ENCODE measurements at regions not wholly inside any gene's neighbourhood (a gene's known extent, or its start where the extent isn't known, plus 50 kb on each side); places are given as distances from the start of the nearest gene placed in this dataset.

DNA sequence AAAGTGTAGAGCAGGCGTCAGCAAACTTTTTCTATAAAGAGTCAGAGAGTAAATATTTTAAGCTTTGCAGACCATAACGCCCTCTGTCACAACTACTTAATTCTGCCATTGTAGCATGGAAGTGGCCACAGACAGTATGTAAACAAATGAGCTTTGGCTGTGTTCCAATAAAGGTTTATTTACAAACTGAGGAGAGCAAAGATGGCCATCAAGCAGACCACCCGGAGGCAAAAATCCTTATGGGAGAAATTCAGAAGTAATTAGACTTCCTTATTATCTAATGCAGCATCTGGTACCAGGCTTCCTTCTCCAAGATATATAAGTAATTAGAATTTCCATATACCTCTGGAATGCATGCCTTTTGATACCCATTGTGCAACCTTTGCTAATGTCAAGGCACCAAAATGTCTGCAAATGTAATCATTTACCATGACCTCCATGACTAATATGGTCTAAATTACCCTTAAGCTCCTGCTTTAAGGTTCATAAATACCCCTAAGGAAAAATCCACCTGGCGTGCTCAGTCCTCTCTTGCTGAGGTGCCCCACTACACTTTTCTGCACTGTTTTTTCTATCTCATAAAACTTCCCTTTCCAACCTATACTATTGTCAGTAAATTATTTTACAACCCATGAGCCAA is 377.8 kb downstream of the MATN1 start:
- DNase-seq = no peak

DNA sequence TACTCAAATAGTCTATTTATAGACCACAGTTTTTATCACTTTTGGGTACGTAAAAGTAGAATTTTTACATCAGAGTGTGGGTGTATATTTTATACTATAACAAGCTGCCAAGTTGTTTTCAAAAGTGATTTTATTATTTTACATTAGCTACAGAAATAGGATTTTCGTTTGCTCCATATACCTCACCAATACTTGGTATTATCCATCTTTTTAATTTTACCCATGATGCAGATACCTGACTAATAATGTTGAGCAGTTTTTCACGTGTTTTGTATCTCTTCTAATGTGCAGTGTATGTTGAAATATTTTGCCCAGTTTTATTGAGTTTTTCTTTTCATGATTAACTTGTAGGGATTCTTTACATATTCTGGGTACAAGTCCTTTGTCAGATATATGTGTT is 379.8 kb downstream of the MATN1 start:
- DNase-seq = no peak

DNA sequence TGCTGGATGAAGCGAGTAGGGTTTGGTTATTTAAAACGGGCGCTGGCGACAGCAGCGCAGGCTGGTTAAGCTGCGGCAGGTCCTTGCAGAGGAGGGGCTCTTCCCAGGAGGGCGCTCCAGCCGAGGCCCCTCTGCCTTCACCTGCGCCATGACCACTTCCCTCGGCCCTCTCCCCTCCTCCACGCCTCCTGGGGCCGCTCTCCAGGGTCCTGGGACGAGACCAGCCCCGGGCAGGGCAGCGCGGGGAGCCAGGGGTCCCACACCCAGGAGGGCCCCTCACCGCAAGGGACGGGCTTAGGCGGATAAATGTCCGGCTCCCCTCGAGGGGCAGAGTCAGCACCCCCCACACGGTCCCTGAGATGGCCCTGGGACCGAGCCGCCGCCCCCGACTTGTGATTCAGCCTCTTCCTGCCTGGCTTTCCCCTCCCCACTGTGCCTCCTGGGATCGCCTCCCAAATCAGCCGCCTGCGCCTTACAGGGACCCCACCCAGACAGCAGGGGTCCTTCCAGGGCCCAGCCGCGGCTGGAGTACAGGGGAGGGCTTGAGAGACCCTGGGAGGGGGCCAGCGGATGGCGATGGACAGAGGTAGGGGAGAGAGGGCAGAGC is 380.7 kb downstream of the MATN1 start:
- DNase-seq = no peak

DNA sequence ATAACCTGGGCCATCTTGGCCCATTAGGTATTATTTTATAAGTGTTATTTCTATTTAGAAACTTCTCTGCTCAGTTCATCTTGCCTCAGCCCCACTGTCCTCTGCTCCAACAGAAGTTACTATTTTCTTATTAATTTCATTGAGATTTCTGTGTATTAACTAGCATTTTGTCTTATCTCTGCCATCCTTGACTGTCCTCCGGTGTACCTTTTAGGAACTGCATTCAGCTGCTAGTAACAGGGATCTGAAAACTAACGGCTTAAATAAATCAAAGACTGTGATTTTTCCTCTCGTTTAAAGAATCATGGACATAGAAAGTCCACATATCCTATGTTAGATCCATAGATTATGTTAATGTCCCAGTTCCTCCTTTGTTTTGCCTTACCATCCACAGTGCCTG is 382.5 kb downstream of the MATN1 start:
- DNase-seq = no peak

DNA sequence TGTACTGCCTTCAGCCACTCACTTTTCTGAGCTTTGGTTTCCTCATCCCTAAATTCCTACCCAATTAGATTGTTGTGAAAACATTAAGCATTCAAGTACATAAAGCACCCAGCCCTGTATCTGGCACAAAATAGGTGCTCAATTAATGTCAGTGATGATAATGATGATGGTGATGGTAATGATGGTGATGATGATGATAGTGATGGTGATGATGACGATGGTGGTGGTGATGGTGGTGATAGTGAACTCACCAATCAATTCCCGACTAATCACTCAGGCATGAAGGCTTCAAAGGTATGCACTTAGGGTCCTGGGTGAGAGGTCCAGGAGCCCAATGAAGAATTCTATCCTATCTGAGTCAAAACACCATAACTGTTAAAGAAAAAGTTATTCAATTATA is 383.5 kb downstream of the MATN1 start:
- no peak for DNase-seq

DNA sequence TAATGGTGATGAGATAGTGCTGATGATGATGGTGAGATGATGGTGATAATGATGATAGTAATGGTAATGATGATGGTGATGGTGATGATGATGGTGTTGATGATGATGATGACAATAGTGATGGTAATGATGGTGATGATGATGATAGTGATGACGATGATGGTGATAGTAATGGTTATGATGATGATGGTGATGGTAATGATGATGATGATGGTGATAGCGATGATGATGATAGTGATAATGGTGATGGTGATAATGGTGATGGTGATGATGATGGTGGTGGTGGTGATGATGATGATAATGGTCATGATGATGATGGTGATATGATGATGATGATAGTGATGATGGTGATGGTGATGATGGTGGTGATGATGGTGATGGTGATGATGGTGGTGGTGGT is 384.6 kb downstream of the MATN1 start:
- DNase-seq = no peak

DNA sequence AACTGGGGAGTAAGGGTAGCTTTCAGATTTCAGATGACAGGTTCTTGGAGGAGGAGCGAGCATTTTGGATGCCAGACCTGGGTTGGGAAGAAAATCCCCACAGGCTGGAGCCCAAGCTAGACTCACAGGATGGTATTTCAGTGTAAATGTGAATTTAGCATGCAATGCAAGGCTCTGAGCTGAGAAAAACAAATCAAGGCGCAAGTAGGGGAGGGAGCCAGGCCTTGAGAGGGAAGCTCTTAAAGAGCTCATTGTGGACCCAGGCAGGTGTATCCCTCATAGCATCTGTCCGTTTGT is 386.1 kb downstream of the MATN1 start:
- DNase-seq = no peak

DNA sequence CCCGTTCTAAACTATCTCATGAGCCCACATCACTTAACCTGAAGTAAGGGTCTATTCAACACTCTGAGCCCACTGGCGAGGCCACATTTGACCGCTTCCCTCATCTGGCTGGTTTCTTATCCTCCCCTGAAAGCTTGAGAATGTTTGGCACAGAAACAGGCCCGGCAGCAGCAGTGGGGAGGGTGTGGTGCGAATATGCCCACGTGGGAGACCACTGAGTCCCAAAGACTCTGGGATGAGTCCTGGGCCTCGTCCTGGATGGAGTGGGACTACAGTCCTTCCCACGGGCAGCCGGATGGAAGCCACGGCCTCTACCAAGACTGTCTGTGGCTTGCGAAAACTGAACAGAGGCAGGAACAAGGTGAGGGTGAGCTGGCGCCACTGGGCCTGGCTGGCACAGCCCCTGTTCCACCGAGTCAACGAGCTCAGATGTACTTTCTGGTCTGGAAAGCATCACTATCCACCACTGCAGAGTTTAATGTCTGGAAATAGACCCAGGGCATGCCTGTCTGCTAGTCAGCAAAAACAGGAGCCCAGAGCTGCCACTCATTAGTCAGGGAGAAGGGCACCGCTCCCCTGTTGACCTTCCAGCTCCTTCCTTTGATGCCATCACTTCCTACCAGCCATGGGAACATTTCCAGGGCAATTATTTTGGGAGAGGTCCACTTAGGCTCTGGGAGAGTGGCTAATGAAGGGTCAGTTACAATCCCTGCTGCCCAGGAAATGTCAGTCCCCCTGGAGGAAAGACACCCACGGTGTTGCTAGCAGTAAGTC is 386.6 kb downstream of the MATN1 start:
- DNase-seq = no peak

DNA sequence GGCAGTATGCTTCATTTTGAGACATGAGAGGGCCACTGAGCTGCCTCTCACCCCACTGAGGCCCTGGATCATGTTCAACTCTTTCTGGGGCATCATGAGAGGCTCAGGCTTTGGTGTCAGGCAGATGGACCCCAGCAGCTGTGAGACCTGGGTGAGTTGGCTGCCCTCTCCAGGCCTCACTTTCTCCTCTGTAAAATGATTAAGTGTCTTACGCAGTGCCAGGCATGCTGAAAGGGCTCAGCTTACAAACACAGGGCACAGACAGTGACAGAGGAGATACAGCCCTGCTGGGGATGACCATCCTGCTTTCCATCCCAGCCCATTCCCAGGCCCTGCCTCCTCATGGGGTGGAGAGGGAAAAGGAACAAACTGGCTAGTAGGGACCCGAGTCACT is 387.4 kb downstream of the MATN1 start:
- no peak for DNase-seq

DNA sequence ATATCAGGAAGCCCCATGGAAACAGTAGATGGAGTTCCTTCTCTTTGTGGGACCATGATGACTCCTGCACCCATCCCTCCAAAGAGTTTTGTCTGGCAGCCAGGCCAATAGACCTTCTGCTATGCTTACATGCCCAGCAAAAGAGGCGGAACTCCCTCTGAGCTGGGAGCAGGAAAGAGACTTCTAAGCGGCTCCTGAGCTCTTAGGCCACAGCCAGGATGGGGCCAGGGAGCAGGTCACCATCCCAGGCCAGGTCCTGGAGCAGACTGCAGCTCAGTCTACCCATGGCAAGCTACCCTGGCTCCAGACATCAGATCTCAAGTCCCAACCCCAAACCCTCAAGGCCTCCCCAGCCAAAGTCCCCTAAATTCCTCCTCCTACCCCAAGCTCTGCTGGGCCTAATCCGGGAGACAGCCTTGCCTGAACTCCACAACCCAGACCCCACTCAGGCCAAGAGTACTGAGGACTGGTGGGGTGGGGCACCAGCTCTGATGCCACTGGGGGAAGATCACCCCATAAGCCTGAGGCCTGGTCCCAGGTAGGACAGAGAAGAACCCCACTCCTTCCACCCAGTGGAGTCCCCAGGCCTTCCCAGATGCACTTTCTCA is 387.9 kb downstream of the MATN1 start:
- DNase-seq = no peak

DNA sequence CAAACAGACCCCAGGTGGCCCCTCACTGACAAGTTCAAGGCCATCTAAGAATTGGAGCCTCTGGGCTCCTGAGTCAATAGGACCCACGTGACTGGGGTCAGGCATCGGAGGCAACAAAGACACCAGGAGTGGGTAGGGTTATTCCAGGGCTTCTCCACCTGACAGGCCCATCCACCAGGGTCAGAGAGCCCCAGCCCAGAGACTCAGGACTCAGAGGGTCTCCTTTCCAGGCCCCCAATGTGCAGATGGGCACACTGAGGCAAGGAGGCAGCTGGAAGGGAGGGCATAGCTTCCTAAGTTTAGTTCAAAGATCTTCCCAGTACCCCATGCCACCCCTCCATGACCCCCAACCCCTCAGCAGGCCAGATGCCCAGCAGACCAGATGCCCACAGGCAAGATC is 388.6 kb downstream of the MATN1 start:
- DNase-seq = no peak

DNA sequence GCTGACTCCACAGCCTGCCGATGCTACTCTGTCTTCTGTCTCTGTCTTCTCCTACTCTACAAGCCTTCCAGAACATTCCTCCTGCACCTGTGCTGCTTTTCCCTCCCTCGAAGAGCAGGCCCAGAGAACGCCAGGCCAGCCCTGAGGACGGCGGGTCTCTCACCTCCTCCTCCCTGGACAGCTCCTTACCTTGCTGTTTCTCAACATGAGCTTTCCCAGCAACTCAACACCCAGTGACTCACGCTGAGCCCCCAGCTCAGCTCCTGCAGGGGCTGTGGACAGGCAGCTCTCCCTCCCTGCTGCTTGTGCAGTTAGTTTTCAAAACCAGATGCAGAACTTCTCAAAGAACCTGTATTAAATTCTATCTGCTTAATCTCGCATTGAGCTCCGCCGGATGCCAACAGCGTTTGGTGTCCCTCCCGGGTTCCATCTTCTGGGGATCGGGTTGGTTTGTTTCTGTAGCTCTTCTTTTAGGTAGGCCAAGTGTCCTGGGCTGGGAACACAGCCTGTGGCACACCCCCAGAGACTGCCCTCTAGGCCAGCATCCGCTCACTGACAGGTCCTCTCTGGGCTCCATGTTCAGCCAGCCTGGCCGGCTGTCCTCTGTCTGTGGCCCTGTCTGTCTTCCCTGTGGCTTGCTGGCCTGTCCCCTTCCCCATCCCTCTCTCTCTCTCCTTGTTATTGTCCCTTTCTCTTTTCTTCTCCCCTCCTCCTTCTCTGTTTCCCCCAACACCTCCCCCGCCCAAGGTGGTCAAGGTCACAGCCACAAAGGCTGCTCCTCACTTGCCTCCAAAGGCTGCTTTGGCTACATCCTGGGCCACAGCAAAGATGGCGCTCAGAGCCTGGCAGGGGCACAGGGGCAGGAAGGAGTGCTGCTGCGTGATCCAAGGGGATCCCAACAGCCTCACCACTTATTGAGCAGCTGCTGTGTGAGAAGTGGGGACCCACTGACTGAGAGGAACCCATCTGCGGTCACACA is 391.0 kb downstream of the MATN1 start:
- no peak for DNase-seq

DNA sequence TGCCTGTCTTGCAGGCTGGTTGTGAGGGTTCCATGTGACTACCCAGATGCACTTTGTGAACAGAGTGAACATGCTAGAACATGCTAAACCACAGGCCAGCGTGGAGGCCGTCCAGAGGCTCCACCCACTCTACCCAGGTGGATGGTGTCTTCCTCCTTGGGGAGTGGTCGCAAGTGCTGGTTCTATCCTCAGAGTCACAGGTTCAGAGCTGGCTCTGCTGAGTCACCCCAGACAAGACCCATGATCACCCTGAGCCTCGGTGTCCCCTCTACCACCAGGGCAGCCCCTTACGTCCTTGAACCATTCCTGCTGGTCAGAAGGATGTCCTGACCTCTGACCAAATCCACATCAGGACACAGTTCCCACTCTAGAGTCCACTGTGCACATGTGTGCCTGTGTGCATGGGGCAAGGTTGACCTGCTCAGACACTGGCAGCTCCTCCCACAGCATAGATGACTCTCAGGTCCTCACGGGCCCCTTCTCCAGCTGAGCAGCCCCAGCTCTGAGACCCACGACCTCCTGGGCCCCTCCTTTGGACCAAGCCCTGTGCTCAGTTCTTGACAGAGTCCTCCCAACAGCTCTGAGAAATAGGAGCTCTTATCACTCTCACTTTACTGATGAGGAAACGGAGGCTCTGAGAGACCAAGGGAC is 391.8 kb downstream of the MATN1 start:
- DNase-seq = no peak

DNA sequence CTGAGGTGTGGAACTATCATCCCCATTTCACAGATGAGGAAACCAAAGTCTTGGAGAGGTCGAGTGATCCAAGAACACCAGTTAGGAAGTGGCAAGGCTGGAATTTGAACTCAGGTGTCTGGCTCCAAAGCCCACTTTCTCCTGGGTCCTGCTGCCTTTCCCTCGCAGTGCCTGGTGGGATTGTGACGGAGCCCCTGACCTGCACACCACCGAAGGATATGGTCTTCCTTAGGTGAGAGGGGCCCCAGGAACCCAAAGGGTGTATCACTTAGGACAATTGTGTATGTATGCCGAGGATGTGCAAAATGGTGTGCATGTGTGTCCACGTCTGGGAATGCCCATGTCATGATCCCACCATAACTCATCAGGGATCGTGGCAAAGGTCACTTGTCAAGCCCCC is 392.7 kb downstream of the MATN1 start:
- no peak for DNase-seq

DNA sequence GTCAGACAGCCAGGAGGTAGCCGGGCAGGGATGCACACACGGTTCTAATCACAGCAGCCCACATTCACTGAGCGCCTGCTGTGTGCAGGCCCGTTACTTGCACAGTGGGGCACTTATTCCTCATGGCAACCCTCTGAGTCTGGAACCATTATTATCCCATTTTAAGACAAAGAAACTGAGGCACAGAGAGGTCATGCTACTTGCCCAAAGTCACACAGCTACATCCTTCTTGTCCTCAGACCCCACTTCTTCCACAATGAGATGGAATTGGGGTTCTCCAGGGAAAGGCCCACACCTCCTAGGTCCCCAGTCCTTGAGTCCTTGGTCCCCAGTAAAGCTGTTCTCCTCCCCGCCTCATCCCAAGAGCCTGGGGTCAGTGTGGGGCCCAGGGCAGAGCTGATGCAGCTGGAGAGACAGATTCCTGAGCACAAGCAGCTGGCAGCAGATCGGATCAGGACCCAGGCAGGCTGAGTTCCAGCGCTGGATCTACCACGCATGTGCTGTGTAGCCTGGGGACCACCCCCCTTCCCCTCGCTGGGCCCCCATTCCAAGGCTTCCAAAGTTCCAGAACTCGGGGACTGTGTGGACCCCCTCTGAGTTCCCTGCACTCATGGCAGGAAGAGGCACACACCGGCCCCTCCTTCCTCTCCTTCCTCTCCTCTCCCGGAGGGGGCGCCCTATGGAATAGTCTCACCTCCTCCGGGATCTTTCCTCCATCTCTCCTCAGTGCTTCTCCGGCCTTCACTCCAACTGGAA is 393.4 kb downstream of the MATN1 start:
- no peak for DNase-seq

DNA sequence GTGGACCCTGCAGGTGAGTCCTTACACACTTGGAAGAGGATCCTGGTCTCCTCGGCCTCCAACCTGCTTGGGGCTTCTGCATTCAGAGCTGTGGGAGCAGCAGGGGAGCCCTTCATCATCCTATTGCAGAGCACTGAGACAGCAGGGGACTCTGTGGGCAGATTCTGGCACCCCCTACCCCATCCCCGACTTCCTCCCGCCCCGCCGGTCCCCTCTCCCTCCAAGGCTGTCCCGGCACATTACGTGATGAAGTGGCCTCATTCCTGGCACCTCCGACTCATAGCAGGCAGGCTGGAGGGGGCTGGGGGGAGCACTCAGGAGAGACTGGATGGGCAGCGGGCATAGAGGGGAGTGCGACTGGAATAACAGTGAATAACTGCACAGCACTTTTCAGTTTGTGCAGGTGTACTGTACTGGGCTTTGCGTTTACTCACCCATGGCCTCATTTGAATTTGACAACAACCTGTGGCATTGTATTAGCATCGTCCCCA is 394.1 kb downstream of the MATN1 start:
- no peak for DNase-seq

DNA sequence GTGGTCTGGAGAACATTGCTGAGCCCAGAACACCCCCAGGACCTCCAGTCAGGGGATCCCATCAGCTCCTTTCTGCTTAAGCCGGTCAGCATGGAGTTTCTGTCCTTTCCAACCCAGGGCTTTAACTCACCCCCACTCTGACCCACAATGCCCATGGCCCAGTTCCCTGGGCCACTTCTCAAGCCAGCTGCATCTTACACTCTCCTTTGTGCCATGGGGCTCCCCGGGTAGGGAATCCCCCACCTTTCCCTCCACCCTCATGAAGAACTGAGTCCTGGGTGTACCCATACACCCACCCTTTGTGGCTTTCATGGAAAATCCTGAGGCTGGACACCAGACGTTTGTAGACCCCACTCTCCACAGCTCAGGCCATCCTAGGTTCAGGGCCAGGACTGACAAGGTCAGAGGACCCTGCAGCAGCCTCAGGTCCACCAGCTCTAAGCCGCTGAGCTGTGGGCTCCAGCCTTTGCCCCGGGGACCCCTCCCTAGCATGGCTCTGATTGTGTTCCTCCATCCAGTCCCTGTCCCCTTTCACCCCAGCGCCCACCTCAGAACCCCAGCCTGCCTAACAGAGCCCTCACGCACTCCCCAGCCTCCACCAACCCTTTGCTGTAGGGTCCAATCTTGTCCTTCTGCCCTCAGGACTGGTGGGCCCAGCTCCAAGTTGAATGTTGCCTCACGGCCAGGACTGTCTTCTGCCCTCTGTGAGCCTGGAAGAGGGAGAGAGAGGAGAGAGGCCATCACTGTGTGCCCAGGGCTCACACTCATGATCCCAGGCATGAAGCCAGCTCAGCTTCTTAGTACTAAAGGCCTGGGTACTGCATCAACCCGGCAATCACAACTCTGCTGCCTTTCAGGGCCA is 394.8 kb downstream of the MATN1 start:
- DNase-seq = no peak

DNA sequence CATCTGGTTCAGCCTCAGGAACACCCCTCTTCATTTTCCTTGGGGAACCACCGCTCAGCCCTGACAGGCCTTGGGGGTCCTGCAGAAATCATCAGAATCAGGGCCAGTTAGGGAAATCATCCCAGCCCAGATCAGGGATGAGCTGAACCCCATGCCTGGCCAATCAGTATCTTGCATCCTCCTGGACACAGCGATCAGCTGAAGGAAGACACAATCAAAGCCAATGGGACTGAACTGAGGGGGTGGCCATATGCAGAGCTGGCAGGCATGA is 395.4 kb downstream of the MATN1 start:
- no peak for DNase-seq

DNA sequence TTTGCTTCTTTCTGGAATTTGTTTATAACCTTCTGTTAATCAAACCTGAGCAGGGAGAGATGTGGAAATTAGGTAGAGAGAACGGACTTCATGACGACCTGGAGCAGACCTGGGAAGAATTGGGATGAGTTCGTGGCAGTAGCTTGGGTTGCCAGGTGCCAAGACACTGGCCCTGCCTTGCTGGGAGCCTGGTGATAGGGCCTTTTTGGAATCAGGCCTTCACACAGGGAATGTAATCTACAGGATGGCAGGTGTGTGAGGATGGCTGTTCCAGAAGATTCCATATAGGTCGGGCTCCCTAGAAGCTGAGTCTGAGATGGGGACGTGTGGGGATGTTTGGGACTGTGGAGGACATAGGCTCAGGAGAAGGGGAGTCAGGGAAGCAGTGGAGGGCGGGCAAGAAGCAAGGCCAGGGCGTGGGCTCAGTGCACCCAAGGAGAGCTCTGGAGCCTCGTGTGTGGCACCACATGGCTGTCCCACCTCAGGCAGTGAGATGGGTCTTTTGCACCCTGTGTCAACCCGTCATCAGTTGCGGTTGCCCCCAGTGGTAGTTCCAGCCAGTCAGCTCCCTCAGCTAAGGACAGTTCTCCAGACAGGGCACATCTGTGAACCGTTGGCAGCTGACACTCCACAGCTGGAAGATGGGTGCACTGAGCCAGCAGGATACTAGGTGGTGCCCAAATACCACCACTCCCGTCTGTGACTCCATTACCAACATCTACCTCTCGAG is 395.9 kb downstream of the MATN1 start:
- no peak for DNase-seq

DNA sequence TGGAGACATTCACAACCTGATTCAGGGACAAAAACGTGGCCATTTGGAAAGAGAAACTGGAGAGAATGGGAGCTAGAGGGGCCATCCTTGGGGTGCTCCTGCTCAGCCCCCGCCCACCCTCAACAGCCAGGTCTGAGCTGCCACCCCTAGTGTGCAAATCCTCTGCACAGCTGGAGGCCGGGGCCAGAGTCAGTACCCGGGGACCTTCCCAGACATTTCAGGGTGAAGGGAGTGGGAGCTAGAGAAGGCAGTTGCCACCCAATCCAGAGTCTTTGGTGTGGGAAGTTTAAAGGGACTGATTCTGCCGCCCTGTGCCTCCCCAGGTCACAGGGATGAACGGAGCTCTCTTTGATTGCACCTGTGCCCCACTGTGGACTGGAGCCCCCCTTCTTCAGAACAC is 397.4 kb downstream of the MATN1 start:
- DNase-seq = no peak
